Right forelimb (tissue), 1 donor: ENCODE measurements at regions not wholly inside any gene's neighbourhood (a gene's known extent, or its start where the extent isn't known, plus 50 kb on each side); places are given as distances from the start of the nearest gene placed in this dataset.

ENCODE experiments used
- DNase-seq: peaks from one replicate; pipeline ENCODE4 v3.0.0-alpha.2; 2018

- DNase-seq: no peak
Measured at GRCh38 chr3:132904-133303, 63.7 kb upstream of the CHL1 start.

GRCh38 chr3:140748-141330 lies 55.7 kb upstream of the CHL1 start:
- no peak for DNase-seq
